ENCODE measurements at regions not wholly inside any gene's neighbourhood (a gene's known extent, or its start where the extent isn't known, plus 50 kb on each side); places are given as distances from the start of the nearest gene placed in this dataset.

DNA sequence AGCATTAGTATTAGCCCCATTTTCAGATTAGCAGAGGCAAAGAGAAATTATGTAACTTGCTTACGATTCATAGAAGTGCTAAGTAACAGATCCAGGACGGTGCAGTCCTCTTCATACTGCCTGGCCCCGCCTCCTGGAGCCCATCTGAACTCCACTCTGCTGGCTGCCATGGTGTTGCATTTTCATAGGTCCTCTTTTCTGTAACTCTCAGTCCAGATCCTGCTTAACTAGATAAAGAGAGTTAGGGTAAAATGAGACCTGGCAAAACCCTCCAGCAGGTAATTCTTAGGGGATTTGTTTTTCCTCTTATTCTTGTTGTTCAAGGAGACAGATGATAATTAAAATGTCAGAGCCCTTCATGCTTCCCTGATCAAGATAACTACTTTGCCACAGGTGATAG is 135.1 kb upstream of the EFNA5 start:
- CTCF ChIA-PET = no interaction called here
- Histone ChIP-seq H3K4me3 (ENCODE audit: control extremely low read depth in 1 of 5, extremely low read depth in 1 of 5, insufficient read depth in 1 of 5, low read depth in 2 of 5, low read length in 4 of 5) (no peak overlapping the region), H3K27ac (ENCODE audit: low read length in 2 of 2) (no peak overlapping the region), H3K9ac (ENCODE audit: low read length) (no peak overlapping the region), H3K79me2 (ENCODE audit: control insufficient read depth, insufficient read depth, low read length) (no peaks in the 10 kb centered on the region), H3K4me2 (replicated peaks; ENCODE audit: low read depth, low read length, poor library complexity, severe bottlenecking) (no peak overlapping the region), H3K27me3 (replicated peaks in 1 of 4; ENCODE audit: control extremely low read depth in 1 of 4, control insufficient read depth in 3 of 4, insufficient read depth in 4 of 4, low read length in 3 of 4) (no peaks in the 10 kb centered on the region), H3K9me3 (ENCODE audit: control extremely low read depth in 1 of 3, control insufficient read depth in 2 of 3, insufficient read depth in 1 of 3, low read length in 2 of 3) (no peaks in the 10 kb centered on the region), H4K20me1 (ENCODE audit: control insufficient read depth, insufficient read depth, low read length, poor library complexity, severe bottlenecking) (no peaks in the 10 kb centered on the region), H2AFZ (ENCODE audit: insufficient read depth, low read depth, low read length, poor library complexity, severe bottlenecking) (no peak overlapping the region), H3K4me1 (ENCODE audit: control insufficient read depth in 2 of 2, insufficient read depth in 2 of 2, low read length in 2 of 2) (no peaks in the 10 kb centered on the region), H3K36me3 (replicated peaks in 1 of 2; ENCODE audit: control extremely low read depth in 1 of 2, control insufficient read depth in 1 of 2, extremely low read depth in 1 of 2, insufficient read depth in 2 of 2, low read length in 1 of 2) (no peaks in the 10 kb centered on the region)
- Mint-ChIP-seq H3K27ac (no peak overlapping the region), H3K27me3 (peaks cover 5% of the 10 kb centered on the region), H3K9me3 (ENCODE audit: insufficient read depth) (no peaks in the 10 kb centered on the region), H3K4me3 (no peak overlapping the region), H3K4me1 (no peaks in the 10 kb centered on the region)
- no peak for DNase-seq
- POLR2A ChIA-PET = no interaction called here
- ATAC-seq (ENCODE audit: low read depth) = no peak
- TF ChIP-seq, protein P1, sequence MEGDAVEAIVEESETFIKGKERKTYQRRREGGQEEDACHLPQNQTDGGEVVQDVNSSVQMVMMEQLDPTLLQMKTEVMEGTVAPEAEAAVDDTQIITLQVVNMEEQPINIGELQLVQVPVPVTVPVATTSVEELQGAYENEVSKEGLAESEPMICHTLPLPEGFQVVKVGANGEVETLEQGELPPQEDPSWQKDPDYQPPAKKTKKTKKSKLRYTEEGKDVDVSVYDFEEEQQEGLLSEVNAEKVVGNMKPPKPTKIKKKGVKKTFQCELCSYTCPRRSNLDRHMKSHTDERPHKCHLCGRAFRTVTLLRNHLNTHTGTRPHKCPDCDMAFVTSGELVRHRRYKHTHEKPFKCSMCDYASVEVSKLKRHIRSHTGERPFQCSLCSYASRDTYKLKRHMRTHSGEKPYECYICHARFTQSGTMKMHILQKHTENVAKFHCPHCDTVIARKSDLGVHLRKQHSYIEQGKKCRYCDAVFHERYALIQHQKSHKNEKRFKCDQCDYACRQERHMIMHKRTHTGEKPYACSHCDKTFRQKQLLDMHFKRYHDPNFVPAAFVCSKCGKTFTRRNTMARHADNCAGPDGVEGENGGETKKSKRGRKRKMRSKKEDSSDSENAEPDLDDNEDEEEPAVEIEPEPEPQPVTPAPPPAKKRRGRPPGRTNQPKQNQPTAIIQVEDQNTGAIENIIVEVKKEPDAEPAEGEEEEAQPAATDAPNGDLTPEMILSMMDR (IDR thresholded peaks at IDR 0.05) = no peak
- no peak for TF ChIP-seq EZH2 (IDR thresholded peaks at IDR 0.05; ENCODE audit: borderline replicate concordance, insufficient read depth, low read depth, low read length, poor library complexity, severe bottlenecking)
- 75% methylated on average over 3 of the region's 3 CpGs for WGBS (ENCODE audit: insufficient coverage)
- intact Hi-C loops (cut with micrococcal nuclease) = no loop called here

GRCh38 chr5:107805166-107805565 is 134.4 kb upstream of the EFNA5 start:
- ChIA-PET POLR2A (no interaction called here), CTCF (no interaction called here)
- ATAC-seq (ENCODE audit: low read depth) (no peak), DNase-seq (no peak)
- H3K27ac Mint-ChIP-seq = no peak overlapping the region
- Histone ChIP-seq H4K20me1 (ENCODE audit: control insufficient read depth, insufficient read depth, low read length, poor library complexity, severe bottlenecking) (no peaks in the 10 kb centered on the region), H3K9me3 (ENCODE audit: control extremely low read depth in 1 of 3, control insufficient read depth in 2 of 3, insufficient read depth in 1 of 3, low read length in 2 of 3) (no peaks in the 10 kb centered on the region), H3K36me3 (replicated peaks in 1 of 2; ENCODE audit: control extremely low read depth in 1 of 2, control insufficient read depth in 1 of 2, extremely low read depth in 1 of 2, insufficient read depth in 2 of 2, low read length in 1 of 2) (no peaks in the 10 kb centered on the region), H3K4me1 (ENCODE audit: control insufficient read depth in 2 of 2, insufficient read depth in 2 of 2, low read length in 2 of 2) (no peaks in the 10 kb centered on the region), H3K4me3 (ENCODE audit: control extremely low read depth in 1 of 5, extremely low read depth in 1 of 5, insufficient read depth in 1 of 5, low read depth in 2 of 5, low read length in 4 of 5) (no peak overlapping the region), H3K79me2 (ENCODE audit: control insufficient read depth, insufficient read depth, low read length) (no peaks in the 10 kb centered on the region), H3K27ac (ENCODE audit: low read length in 2 of 2) (no peak overlapping the region), H3K4me2 (replicated peaks; ENCODE audit: low read depth, low read length, poor library complexity, severe bottlenecking) (no peak overlapping the region), H2AFZ (ENCODE audit: insufficient read depth, low read depth, low read length, poor library complexity, severe bottlenecking) (no peak overlapping the region), H3K27me3 (replicated peaks in 1 of 4; ENCODE audit: control extremely low read depth in 1 of 4, control insufficient read depth in 3 of 4, insufficient read depth in 4 of 4, low read length in 3 of 4) (no peaks in the 10 kb centered on the region), H3K9ac (ENCODE audit: low read length) (no peak overlapping the region)
- intact Hi-C loops (cut with micrococcal nuclease) = no loop called here
- peaks cover 3% of the 10 kb centered on the region for H3K27me3 Mint-ChIP-seq
- WGBS (ENCODE audit: insufficient coverage) = 100% methylated on average over 2 of the region's 6 CpGs
- H3K9me3 Mint-ChIP-seq (ENCODE audit: insufficient read depth) = no peaks in the 10 kb centered on the region
- no peak overlapping the region for H3K4me3 Mint-ChIP-seq
- TF ChIP-seq, protein P1 (IDR thresholded peaks at IDR 0.05) = no peak
- TF ChIP-seq EZH2 (IDR thresholded peaks at IDR 0.05; ENCODE audit: borderline replicate concordance, insufficient read depth, low read depth, low read length, poor library complexity, severe bottlenecking) = no peak
- no peaks in the 10 kb centered on the region for H3K4me1 Mint-ChIP-seq
